KOPT-K1 (cell line): ENCODE measurements at regions not wholly inside any gene's neighbourhood (a gene's known extent, or its start where the extent isn't known, plus 50 kb on each side); places are given as distances from the start of the nearest gene placed in this dataset.

Experiments
- H3K27ac ChIP-seq: fragments of 200-600 bp; sonication (generic); 2 replicates; pipeline ENCODE4 v1.5.1; 2016; ENCODE audit warnings: antibody characterized with exemption, mild to moderate bottlenecking, low read depth, low read length; ENCODE audit not compliant: poor library complexity, severe bottlenecking
- H3K36me3 ChIP-seq: fragments of 200-600 bp; sonication (generic); 2 replicates; pipeline ENCODE4 v1.5.1; 2017; ENCODE audit warnings: antibody characterized with exemption, mild to moderate bottlenecking, low read length, moderate library complexity; ENCODE audit not compliant: insufficient read depth
- H3K9me3 ChIP-seq: fragments of 200-600 bp; sonication (generic); 2 replicates; pipeline ENCODE4 v1.5.1; 2017; ENCODE audit warnings: antibody characterized with exemption, low read length, mild to moderate bottlenecking; ENCODE audit not compliant: insufficient read depth, poor library complexity, severe bottlenecking

DNA sequence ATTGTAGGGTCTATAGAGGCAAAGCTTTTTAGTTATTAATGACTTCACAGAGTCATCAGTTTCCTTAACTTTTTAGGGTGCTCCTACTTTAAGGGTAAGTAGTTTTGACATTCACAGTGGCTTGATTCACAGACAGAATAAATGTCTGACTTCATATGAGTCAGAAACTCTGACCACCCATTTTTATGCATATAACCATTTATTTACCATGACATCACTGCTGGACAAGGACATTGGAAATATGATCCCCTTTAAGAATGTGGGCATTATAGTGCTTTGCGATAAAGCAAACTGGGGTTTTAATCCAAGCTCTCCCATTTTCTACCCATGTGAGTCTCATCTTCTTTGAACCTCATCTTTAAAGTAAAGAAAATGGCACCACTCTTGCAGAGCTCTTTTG lies 162.0 kb upstream of the MC4R start:
- no peak overlapping the region for H3K27ac ChIP-seq
- no peaks in the 10 kb centered on the region for H3K9me3 ChIP-seq
- no peaks in the 10 kb centered on the region for H3K36me3 ChIP-seq

DNA sequence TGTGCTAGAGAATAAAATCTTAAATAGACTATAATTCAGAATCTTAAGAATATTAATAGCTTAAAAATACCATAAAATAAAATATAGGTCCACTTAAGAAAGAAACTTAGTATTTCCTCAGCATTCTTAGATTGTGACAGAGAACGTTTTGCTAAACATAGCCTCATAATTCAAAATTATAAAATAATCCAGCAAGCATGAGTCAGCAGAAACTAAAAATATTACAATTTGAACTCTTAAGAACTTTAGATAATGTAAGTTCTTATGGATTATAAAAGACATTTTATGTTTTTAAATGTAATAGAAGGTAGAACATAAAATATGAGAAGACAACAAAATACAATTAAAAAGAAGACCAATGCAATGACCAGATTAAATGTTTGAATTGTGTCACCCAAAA lies 164.5 kb upstream of the MC4R start:
- no peaks in the 10 kb centered on the region for H3K36me3 ChIP-seq
- no peaks in the 10 kb centered on the region for H3K9me3 ChIP-seq
- no peak overlapping the region for H3K27ac ChIP-seq

DNA sequence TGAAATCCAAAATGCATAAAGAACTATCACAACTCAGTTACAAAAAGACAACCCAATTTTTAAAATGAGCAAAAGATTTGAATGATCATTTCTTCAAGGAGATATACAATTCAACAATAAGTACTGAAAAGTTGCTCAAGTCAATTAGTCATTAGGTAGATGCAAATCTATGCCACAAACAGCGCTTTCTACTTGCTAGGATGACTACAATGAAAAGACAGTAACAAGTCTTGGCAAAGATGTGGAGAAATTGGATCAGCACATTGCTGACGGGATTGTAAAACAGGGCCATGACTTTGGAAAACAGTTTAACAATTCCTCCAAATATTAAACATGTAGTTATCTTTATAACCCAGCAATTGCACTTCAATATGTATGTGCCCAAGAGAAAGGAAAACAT lies 166.3 kb upstream of the MC4R start:
- no peak overlapping the region for H3K27ac ChIP-seq
- no peaks in the 10 kb centered on the region for H3K36me3 ChIP-seq
- no peaks in the 10 kb centered on the region for H3K9me3 ChIP-seq

DNA sequence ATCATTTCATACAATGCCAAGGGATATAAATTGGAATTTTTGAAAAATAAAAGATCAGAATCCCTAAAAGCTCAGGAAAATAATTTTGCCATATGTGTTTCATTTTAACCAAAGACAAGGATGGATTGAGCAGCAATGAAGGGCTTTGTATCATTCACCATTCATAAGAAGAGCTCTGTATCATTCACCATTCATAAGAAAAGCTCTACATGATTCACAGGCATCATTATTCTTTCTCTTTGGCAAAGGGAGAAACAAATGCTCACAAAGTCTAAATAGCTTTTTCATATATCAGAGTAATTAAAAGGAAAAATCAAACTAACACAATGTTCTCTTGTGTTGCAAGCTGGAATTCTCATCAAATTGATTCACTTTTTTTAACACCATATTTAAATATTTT lies 169.1 kb upstream of the MC4R start:
- Histone ChIP-seq H3K36me3 (no peaks in the 10 kb centered on the region), H3K27ac (no peak overlapping the region), H3K9me3 (no peaks in the 10 kb centered on the region)

DNA sequence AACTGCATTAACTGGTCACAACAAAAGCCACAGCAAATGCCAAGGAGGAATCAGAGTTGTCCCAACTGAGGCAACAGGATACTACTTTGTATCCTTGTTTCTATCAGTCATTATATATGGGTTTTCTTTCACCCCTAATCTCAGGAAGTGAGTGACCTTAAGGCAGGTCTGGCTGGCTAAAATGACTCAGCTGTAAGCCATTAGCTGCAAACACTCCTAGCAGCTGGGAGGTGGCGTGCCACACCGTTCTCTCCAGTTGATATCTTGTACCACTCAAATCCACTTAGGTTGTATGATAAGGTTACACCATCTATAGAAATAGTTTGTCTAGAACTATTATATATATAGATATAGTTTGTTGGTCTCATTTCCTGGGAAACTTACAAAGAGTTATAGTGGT lies 171.1 kb upstream of the MC4R start:
- H3K36me3 ChIP-seq, result no peaks in the 10 kb centered on the region
- no peaks in the 10 kb centered on the region for H3K9me3 ChIP-seq
- H3K27ac ChIP-seq, result no peak overlapping the region

DNA sequence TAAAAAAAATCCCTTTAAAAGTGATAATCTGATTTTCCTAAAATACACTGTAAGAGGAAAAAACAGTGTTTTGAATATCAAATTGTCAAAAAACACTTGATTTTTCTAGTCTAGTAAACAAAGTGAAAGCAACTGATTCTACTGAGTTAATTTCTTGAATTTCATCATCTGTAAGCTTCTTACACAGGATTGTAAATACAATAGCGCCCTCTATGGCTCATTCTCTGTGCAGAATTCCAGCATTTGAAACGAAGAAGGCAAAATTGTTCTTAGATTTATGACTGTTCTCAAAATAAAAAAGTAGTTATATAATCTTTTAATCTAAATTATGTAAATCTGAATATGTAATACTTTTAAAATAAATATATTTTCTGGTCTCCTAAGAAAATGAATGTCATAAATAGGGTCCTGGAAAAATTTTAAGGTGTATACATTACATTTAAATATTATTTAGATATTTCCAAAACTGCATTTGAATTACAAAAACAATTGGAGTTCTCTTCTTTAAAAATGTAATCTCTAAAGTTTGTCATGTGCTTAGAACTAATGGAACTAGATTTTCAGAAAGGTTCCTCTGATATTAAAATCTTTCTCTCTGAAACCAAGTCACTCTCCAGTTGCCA lies 176.9 kb upstream of the MC4R start:
- peaks cover 7% of the 10 kb centered on the region for H3K9me3 ChIP-seq
- no peak overlapping the region for H3K27ac ChIP-seq
- H3K36me3 ChIP-seq, result no peaks in the 10 kb centered on the region

DNA sequence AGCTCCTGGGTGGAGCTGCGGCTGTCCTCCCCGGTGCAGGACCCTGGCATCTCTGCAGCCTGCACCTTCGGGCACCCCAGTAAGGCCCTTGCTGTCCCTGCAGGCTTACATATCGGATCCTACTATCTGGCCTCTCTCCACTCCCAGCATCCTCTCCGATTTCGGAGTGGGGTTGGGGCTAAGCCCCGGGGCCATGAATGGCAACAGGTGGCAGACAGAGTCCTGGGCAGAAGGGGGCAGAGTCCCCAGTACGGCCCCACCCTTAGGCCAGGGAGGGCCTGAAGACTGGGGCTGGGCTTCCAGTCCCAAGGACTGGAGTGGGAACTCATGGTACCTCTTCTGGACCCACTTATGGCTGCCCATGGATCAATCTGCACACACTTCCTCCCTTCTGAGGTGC lies 180.4 kb upstream of the MC4R start:
- Histone ChIP-seq H3K27ac (no peak overlapping the region), H3K36me3 (no peaks in the 10 kb centered on the region), H3K9me3 (peaks cover 18% of the 10 kb centered on the region)

DNA sequence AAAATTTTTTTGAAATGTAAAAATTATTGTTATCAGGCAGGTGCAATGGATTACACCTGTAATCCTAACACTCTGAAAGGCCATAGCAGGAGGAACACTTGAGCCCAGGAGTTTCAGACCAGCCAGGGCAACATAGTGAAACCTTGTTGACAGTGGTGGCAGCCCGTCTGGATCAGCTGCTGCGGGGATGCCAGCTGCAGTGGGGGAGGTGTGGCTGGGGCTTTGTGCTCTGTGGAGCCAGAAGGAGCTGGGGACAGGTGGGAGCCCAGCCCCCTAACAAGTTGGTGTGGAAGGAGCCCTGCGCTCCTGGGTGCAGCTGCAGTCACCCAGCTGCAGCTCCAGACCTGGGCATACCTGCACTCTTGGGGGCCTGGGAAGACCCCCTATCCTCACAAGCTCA lies 182.4 kb upstream of the MC4R start:
- H3K36me3 ChIP-seq, result no peaks in the 10 kb centered on the region
- no peak overlapping the region for H3K27ac ChIP-seq
- H3K9me3 ChIP-seq, result peaks cover 18% of the 10 kb centered on the region

DNA sequence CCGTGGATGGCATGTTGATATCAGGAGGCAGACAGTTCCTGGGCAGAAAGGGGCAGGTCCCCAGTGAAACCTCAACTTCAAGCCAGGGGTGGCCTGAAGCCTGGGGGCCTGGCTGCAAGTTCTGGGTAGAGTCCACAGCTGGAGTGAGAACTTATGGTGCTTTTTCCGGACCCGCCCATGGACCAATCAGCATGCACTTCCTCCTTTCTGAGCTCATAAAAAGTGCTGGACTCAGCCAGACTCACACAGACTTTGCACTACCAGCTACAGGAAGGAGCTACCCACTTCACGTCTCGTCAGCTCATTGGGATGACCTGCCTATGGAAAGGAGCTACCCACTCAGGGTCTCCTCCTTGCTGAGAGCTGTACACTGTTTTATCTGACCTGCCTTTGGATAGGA lies 183.1 kb upstream of the MC4R start:
- H3K9me3 ChIP-seq, result peaks cover 18% of the 10 kb centered on the region
- H3K27ac ChIP-seq, result no peak overlapping the region
- no peaks in the 10 kb centered on the region for H3K36me3 ChIP-seq

DNA sequence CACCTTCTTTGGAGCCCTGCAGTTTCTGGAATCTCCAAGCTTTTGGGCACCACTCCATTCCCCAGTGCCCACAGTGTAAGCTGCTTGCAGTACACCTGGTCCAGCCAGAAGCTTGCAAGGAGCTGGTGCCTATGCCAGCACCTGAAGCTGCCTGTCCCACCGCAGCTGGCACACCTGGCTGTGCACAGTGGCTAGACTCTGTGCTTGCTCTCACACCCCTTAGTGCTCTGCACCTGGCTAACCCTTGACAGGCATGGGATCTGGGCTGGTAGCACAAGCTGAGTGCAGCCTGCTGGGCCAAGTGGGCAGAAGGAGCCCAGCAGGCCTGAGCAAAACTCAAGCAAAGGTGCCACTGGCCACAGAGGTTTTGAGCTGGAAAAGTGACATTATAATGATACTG lies 183.8 kb upstream of the MC4R start:
- Histone ChIP-seq H3K36me3 (no peaks in the 10 kb centered on the region), H3K9me3 (peaks cover 18% of the 10 kb centered on the region), H3K27ac (no peak overlapping the region)

DNA sequence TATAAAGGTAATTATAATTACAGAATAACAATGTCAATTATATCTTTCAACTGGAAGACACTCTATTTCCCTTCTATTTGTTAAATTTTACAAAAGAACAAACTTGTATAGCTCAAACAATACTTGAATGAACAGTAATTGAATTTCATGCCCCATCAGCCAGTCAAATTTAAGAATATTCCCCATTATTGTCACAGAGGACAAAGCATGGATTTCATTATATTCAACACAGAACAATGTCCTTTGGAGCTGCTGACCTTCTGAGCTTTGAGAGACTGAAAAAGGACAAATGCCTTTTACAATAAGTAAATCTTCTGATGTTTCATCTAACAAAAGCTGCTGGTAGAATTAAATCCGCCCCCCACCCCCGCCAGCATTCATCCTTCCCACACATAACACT lies 187.5 kb upstream of the MC4R start:
- Histone ChIP-seq H3K9me3 (peaks cover 10% of the 10 kb centered on the region), H3K27ac (no peak overlapping the region), H3K36me3 (no peaks in the 10 kb centered on the region)

DNA sequence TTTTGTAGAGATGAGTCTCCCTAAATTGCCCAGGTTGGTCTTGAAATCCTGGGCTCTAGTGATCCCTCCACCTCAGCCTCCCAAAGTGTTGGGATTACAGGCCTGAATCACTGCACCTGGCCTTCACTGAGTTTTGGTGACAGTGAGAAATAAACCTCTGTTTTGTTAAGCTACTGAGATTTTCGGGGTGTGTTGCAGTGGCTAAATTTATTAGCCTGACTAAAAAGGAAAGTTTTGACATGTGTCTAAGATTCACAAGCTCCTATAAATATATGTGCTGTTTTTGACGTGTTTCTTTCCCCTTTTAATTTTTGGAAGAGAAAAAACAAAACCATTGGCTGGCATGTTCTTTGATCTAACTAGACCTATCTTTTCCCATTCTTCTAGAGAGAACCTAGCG lies 190.5 kb upstream of the MC4R start:
- H3K9me3 ChIP-seq, result no peaks in the 10 kb centered on the region
- H3K36me3 ChIP-seq, result no peaks in the 10 kb centered on the region
- H3K27ac ChIP-seq, result no peak overlapping the region

DNA sequence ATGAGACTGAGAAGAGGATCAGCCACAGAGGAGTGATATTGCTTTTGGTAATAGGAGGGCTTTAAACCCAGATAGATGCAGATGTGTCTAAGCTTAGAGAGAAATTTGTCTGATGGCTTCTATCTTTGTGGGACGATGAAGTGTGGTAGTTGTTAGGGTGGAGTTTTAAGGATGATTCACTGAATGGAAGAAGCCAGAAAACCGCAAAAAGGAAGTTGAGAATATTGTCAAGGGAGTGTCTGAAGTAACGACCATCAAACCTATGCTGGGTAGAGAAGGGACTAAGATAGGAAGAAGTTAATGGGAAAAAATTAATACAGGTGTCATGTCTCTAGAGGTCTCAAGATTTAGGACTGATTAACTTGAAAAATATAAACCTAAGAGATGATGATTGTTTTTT lies 195.6 kb upstream of the MC4R start:
- Histone ChIP-seq H3K27ac (no peak overlapping the region), H3K9me3 (no peaks in the 10 kb centered on the region), H3K36me3 (no peaks in the 10 kb centered on the region)

DNA sequence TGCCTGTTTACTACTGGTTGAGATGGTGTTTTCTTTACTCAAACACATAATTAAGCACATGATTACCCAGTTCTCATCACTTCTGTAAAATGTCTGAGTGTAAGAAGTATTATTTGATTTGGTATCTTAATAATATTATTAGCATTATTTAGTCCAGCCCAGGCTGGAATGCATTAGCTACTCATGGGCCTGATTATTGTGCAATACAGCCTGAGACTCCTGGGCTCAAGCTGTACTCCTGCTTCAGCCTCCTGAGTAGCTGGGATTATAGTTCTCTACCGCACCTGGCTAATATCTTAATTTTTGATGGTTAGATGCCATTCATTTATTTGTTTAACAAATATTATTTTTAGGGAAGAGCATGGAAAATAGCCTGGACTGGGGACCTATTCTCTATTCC lies 197.6 kb upstream of the MC4R start:
- Histone ChIP-seq H3K9me3 (no peaks in the 10 kb centered on the region), H3K27ac (no peak overlapping the region), H3K36me3 (no peaks in the 10 kb centered on the region)

DNA sequence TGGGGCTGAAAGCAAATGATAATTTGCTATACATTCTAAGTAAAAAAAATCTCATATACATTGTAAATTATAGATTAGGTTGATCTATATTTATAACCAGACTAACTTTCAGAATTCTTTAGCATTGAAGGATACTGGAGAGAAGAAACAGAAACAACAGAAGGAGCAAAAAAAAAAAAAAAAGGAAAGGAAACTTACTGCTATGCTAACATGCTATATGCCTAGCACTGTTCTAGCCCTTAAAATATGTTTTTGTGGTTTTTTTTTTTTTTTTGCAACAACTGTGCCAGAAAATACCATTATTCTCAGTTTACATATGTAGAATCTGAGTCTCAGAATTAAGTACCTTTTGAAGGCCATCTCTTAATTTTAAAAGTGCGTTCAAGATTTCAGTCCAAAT lies 204.9 kb upstream of the MC4R start:
- H3K9me3 ChIP-seq, result no peaks in the 10 kb centered on the region
- H3K36me3 ChIP-seq, result no peaks in the 10 kb centered on the region
- no peak overlapping the region for H3K27ac ChIP-seq

DNA sequence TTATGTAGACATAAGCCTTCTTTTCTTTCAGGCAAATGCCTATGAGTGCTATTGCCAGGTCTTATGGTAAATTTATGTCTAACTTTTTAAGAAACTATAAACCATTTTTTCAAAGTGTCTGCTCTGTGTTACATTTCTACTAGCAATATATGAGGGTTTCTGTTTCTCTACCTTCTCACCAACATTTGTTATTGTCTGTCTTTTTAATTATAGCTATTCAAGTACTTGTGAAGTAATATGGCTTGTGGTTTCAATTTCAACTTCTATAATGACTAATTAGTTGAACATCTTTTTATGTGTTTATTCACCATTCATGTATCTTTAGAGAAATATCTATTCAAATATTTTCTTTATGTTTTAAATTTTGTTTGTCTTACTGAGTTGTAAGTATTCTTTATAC lies 213.1 kb upstream of the MC4R start:
- H3K9me3 ChIP-seq, result no peaks in the 10 kb centered on the region
- H3K27ac ChIP-seq, result no peak overlapping the region
- H3K36me3 ChIP-seq, result no peaks in the 10 kb centered on the region

DNA sequence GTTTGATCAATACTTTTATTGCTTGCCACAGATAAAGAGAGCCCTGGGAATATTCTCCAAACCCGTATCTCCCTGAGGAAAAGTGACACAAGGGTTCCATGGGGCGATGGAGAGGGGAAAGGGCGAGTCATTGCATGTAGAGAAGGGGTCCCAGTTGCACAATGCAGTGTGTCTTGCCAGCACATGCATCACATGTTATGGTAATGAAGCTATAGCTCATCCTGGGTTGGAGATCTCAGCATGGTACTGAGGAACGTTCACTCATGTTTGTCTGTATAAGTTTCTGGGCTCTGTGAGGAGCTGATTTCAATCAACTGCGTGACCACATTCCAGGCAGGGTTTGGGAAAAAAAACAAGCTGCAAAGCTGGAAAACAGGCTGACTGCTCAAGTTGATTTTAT lies 220.7 kb upstream of the MC4R start:
- no peak overlapping the region for H3K27ac ChIP-seq
- no peaks in the 10 kb centered on the region for H3K9me3 ChIP-seq
- no peaks in the 10 kb centered on the region for H3K36me3 ChIP-seq
